ENCODE measurements at regions not wholly inside any gene's neighbourhood (a gene's known extent, or its start where the extent isn't known, plus 50 kb on each side); places are given as distances from the start of the nearest gene placed in this dataset.

DNA sequence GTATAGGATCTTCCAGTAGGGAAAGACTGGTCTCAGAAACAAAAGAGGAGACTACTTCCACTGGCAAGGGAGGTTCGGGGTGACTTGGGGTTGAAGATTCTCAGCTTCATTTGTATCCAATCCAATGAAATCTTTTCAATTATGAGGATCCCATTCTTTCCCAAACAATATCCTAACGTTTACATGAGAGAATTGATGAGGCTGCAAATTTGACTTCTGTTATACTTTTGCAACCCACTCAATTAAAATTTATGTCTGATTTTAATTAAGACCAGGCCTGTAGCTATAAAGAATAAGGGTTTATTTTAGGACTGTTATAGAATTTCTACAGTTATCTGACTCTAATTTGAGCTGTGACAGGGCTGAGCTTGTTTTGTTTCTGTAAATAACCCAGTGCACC, 251.5 kb downstream of the ANKRD7 start:
- TF ChIP-seq, protein P1, sequence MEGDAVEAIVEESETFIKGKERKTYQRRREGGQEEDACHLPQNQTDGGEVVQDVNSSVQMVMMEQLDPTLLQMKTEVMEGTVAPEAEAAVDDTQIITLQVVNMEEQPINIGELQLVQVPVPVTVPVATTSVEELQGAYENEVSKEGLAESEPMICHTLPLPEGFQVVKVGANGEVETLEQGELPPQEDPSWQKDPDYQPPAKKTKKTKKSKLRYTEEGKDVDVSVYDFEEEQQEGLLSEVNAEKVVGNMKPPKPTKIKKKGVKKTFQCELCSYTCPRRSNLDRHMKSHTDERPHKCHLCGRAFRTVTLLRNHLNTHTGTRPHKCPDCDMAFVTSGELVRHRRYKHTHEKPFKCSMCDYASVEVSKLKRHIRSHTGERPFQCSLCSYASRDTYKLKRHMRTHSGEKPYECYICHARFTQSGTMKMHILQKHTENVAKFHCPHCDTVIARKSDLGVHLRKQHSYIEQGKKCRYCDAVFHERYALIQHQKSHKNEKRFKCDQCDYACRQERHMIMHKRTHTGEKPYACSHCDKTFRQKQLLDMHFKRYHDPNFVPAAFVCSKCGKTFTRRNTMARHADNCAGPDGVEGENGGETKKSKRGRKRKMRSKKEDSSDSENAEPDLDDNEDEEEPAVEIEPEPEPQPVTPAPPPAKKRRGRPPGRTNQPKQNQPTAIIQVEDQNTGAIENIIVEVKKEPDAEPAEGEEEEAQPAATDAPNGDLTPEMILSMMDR (IDR thresholded peaks at IDR 0.05), result no peak
- TF ChIP-seq POLR2A (IDR thresholded peaks at IDR 0.05), result no peak
- TF ChIP-seq POLR2AphosphoS5 (IDR thresholded peaks at IDR 0.05), result no peak

All from breast epithelium (tissue), 3 donors.